Sigmoid colon (tissue), 6 donors: ENCODE measurements at regions not wholly inside any gene's neighbourhood (a gene's known extent, or its start where the extent isn't known, plus 50 kb on each side); places are given as distances from the start of the nearest gene placed in this dataset.
A peak's percentile ranks its signal among the peaks of the same experiment; 100 is the strongest.

Source experiments
- DNase-seq: peaks from one replicate; pipeline ENCODE4 v3.0.0-alpha.2; 2019
- H3K27ac ChIP-seq, 4 donors: fragments of 200-600 bp; sonication (generic); one replicate each; pipeline ENCODE4 v1.5.1; 2016 to 2019; ENCODE audit warnings: mild to moderate bottlenecking in 1 of 4
- H3K27me3 ChIP-seq, 3 donors: fragments of 200-600 bp; sonication (generic); one replicate each; pipeline ENCODE4 v1.5.1; 2019; ENCODE audit warnings: mild to moderate bottlenecking in 1 of 3
- H3K36me3 ChIP-seq, 4 donors: fragments of 200-600 bp; sonication (generic); one replicate each; pipeline ENCODE4 v1.5.1; 2016 to 2019
- H3K4me1 ChIP-seq, 4 donors: fragments of 200-600 bp; sonication (generic); one replicate each; pipeline ENCODE4 v1.5.1; 2017 to 2019
- H3K4me3 ChIP-seq, 4 donors: fragments of 200-600 bp; sonication (generic); one replicate each; pipeline ENCODE4 v1.5.1; 2017 to 2019; ENCODE audit warnings: mild to moderate bottlenecking in 2 of 4, moderate library complexity in 1 of 4
- H3K9me3 ChIP-seq, 4 donors: fragments of 200-600 bp in 3 of 4; sonication (generic) in 3 of 4; one replicate each; pipeline versions ENCODE4 v1.5.1 to v1.6.1; 2013 to 2019
- EP300 ChIP-seq, 4 donors: sonication (generic); formaldehyde crosslinking; IDR thresholded peaks; one replicate each; pipeline ENCODE4 v1.6.1; 2017; ENCODE audit warnings: antibody characterized with exemption in 4 of 4
- POLR2A ChIP-seq, 2 donors: fragments of 450-650 bp; IDR thresholded peaks; one replicate each; pipeline ENCODE4 v1.6.1; 2016; ENCODE audit warnings: antibody characterized with exemption in 2 of 2, mild to moderate bottlenecking in 2 of 2, moderate library complexity in 2 of 2
- POLR2AphosphoS5 ChIP-seq, 4 donors: sonication (generic); formaldehyde crosslinking; IDR thresholded peaks; one replicate each; pipeline ENCODE4 v1.6.1; 2017; ENCODE audit warnings: antibody characterized with exemption in 4 of 4
- WGBS, 2 donors: extraction: QIAGEN DNeasy Blood & Tissue Kit; methylation state at CpG; one replicate each; pipeline ENCODE4 v1.1.7; 2013; 5-methylcytosine and 5-hydroxymethylcytosine counted together
- intact Hi-C: fragments of 100-400 bp; cut with DNase I; formaldehyde crosslinking; loops from one replicate; pipeline ENCODE4 v1.15.1; 2023
- TF ChIP-seq, protein P1 (sequence below), 4 experiments: fragments of 450-650 bp in 3 of 4; fragments of 200-600 bp in 1 of 4; IDR thresholded peaks; one replicate each; pipeline ENCODE4 v1.5.1; 2016 to 2019; ENCODE audit warnings: antibody characterized with exemption in 4 of 4, mild to moderate bottlenecking in 3 of 4, moderate library complexity in 2 of 4
- donor health status: healthy with polysubstance abuse.
- donor health status: healthy.

DNA sequence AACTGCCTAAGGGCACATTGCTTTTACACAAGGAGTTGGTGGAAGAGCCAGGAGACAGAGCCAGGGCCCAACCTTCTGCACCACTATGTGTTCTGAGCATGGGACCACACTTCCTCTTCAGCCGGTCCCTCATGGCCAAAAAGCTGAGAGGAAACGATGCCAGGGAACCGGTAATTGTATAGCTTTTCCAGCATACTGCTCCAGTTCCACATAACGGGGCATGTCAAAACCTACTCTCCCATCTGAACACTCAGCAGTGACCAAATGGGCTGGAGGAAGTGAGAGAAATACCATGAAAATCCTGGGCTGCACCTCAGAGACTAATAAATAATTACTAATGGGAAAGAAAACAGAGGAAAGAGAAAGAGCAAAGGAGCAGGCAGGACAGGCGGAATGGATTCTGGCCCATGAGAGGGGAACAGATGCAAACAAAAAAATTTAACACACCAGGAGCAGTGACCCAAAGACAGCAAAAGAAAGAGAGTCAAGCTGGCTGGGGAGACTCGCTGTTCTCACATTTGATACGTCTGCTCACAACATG lies 52.0 kb upstream of the BMP2 start:
- WGBS, 2 donors, result 69 to 88% methylated on average over 7 of the region's 7 CpGs
- no peak overlapping the region for H3K27ac ChIP-seq
- intact Hi-C loops, result no loop called here
- no peak overlapping the region for H3K4me3 ChIP-seq
- TF ChIP-seq EP300 (IDR thresholded peaks at IDR 0.05) (no peak), POLR2AphosphoS5 (IDR thresholded peaks at IDR 0.05) (no peak), POLR2A (IDR thresholded peaks at IDR 0.05) (no peak)
- TF ChIP-seq, protein P1, sequence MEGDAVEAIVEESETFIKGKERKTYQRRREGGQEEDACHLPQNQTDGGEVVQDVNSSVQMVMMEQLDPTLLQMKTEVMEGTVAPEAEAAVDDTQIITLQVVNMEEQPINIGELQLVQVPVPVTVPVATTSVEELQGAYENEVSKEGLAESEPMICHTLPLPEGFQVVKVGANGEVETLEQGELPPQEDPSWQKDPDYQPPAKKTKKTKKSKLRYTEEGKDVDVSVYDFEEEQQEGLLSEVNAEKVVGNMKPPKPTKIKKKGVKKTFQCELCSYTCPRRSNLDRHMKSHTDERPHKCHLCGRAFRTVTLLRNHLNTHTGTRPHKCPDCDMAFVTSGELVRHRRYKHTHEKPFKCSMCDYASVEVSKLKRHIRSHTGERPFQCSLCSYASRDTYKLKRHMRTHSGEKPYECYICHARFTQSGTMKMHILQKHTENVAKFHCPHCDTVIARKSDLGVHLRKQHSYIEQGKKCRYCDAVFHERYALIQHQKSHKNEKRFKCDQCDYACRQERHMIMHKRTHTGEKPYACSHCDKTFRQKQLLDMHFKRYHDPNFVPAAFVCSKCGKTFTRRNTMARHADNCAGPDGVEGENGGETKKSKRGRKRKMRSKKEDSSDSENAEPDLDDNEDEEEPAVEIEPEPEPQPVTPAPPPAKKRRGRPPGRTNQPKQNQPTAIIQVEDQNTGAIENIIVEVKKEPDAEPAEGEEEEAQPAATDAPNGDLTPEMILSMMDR (IDR thresholded peaks at IDR 0.05), result no peak
- peak; percentile 68 for DNase-seq
- H3K4me1 ChIP-seq, result no peaks in the 10 kb centered on the region
- no peaks in the 10 kb centered on the region for H3K27me3 ChIP-seq
- no peaks in the 10 kb centered on the region for H3K36me3 ChIP-seq
- peaks cover 0 to 2% (median 0%) of the 10 kb centered on the region in 4 donors for H3K9me3 ChIP-seq

DNA sequence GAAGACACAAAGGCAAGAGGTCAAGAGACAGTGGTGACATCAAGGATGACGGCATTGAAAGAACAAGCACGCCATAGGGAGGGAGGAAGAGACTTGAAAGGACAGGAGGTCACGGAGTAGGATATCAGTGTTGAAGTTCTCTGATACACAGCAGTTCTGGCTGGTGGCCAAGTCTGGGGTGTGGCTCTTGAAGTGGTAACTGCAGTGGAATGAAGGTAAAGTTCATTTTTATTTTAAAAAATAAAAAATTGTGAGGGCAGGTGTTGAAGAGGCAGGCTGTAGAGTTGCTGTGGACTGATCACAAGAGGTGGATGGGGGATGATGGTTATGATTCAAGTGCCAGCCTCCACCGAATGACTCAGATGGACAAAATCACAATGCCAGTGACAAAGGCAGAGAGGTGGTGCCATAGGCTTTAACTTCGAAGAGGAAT lies 53.2 kb upstream of the BMP2 start:
- TF ChIP-seq POLR2AphosphoS5 (IDR thresholded peaks at IDR 0.05) (no peak), EP300 (IDR thresholded peaks at IDR 0.05) (no peak), POLR2A (IDR thresholded peaks at IDR 0.05) (no peak)
- intact Hi-C loops, result no loop called here
- no peak for DNase-seq
- WGBS, 2 donors, result 24 to 70% methylated on average over 5 of the region's 5 CpGs
- Histone ChIP-seq H3K4me3 (no peak overlapping the region), H3K27me3 (no peaks in the 10 kb centered on the region), H3K9me3 (peaks cover 0 to 2% (median 0%) of the 10 kb centered on the region in 4 donors), H3K4me1 (no peaks in the 10 kb centered on the region), H3K27ac (no peak overlapping the region), H3K36me3 (no peaks in the 10 kb centered on the region)

DNA sequence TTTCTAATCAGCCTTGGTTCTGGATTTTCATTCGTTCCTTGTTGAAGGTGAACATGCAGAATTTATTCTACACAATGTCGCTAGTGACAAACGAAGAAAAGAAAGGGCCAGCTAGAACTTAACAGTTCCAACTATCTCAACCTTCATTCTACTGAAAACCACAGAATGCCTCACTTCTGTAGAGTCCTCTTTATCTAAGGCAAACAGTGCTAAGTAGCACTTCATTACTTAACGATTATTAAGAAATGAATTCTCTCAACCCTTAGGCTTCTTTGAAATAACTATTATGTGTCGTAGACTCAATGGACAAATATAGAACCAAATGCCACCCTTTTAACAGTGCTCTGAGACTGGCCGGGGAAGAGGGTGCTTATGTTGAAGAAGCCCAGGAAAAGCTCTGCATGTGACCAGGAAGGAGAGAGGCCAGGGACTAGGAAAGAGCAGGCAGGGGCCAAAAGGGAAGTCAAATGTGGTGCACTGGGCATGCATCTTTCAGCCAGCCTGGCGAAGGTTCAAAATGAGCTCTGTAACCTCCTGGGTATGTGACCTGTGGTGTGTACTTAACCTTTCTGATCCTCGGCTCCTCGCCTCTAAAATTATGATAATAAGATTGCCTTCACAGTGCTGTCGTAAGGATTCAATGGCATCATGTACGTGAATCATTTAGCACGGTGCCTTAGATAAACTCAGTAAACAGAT lies 55.4 kb upstream of the BMP2 start:
- no peaks in the 10 kb centered on the region for H3K9me3 ChIP-seq
- no peaks in the 10 kb centered on the region for H3K4me1 ChIP-seq
- intact Hi-C loops, result no loop called here
- H3K4me3 ChIP-seq, result no peak overlapping the region
- no peak overlapping the region for H3K27ac ChIP-seq
- TF ChIP-seq EP300 (IDR thresholded peaks at IDR 0.05), result no peak
- TF ChIP-seq POLR2A (IDR thresholded peaks at IDR 0.05), result no peak
- no peak for TF ChIP-seq POLR2AphosphoS5 (IDR thresholded peaks at IDR 0.05)
- TF ChIP-seq, protein P1 (IDR thresholded peaks at IDR 0.05), result no peak
- WGBS, 2 donors, result 50 to 85% methylated on average over 12 of the region's 12 CpGs
- peak; percentile 67 for DNase-seq
- no peaks in the 10 kb centered on the region for H3K36me3 ChIP-seq
- no peaks in the 10 kb centered on the region for H3K27me3 ChIP-seq

DNA sequence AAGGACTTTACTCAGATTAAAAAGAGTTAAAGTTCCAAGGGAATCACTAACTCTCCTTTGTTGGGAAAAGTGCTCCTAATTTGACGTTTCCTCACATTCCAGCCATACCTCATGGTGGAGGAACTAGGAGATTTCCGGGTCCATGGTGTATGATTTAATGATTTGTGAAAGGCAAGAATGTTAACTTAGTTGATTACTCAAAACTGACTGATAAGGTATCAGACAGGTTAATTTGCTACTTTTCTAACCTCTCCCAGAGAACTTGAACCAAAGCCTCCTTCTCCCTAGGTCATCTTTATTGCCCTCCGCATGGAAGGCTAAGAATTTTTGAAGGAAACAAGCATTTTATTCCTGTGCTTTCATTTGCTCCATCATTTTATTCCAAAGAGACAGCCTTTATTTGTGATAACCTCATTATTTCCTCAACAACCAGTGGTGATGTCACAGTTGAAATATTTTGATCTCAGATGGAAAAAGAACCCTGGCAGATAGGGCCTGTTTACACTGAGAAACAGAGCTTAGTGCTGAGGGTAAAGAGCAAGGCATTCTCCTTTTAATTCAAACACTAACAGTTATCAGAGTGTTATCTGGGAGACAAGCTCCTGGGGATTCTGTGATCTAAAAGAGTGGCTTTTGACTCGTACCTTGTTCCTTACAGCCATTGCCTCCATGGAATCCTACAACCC lies 57.4 kb upstream of the BMP2 start:
- H3K4me3 ChIP-seq, result no peak overlapping the region
- no peaks in the 10 kb centered on the region for H3K9me3 ChIP-seq
- H3K36me3 ChIP-seq, result no peaks in the 10 kb centered on the region
- no peak for DNase-seq
- intact Hi-C loops, result no loop called here
- H3K27ac ChIP-seq, result no peak overlapping the region
- WGBS, 2 donors, result 16 to 69% methylated on average over 4 of the region's 4 CpGs
- TF ChIP-seq EP300 (IDR thresholded peaks at IDR 0.05) (no peak), POLR2A (IDR thresholded peaks at IDR 0.05) (no peak), POLR2AphosphoS5 (IDR thresholded peaks at IDR 0.05) (no peak)
- TF ChIP-seq, protein P1 (IDR thresholded peaks at IDR 0.05), result no peak
- H3K27me3 ChIP-seq, result no peaks in the 10 kb centered on the region
- no peaks in the 10 kb centered on the region for H3K4me1 ChIP-seq

DNA sequence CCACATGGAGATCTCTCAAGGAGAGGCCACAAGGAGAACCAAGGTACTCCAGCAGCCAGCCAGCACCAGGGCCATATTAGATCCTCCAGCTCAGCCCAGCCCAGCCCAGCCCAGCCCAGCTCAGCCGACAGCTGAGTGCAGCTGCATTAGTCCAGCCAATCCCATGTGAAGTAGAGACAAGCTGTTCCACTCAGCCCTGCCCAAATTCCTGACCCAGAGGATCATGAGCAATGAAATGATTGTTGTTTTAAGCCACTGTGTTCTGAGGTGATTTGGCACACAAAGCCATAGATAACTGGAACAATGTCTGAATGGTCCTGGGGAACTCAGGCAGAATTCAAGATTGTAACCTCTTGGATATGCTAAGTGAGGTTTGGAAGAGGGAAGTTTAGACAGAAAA lies 59.5 kb upstream of the BMP2 start:
- no peak overlapping the region for H3K27ac ChIP-seq
- H3K9me3 ChIP-seq, result no peaks in the 10 kb centered on the region
- 6 to 35% methylated on average over 1 of the region's 1 CpG for WGBS, 2 donors
- no peak for TF ChIP-seq EP300 (IDR thresholded peaks at IDR 0.05)
- TF ChIP-seq, protein P1 (IDR thresholded peaks at IDR 0.05), result no peak
- no peak for TF ChIP-seq POLR2AphosphoS5 (IDR thresholded peaks at IDR 0.05)
- TF ChIP-seq POLR2A (IDR thresholded peaks at IDR 0.05), result no peak
- no peak overlapping the region for H3K4me3 ChIP-seq
- no peaks in the 10 kb centered on the region for H3K27me3 ChIP-seq
- peak; percentile 71 for DNase-seq
- intact Hi-C loops, result no loop called here
- H3K36me3 ChIP-seq, result no peaks in the 10 kb centered on the region
- no peaks in the 10 kb centered on the region for H3K4me1 ChIP-seq
